DMS79 (cell line): ENCODE measurements at regions not wholly inside any gene's neighbourhood (a gene's known extent, or its start where the extent isn't known, plus 50 kb on each side); places are given as distances from the start of the nearest gene placed in this dataset.
"Not testable (repeated sequence)": the region's sequence is repeated elsewhere in the genome, so short reads cannot be mapped to it uniquely, and the experiment has no call there.

Experiments
- DNase-seq: peaks from one replicate; lab custom pipeline; 2025; lab: John Stamatoyannopoulos, UW

- no peak for DNase-seq
Observed at GRCh38 chr2:109719871-109720270, 74.2 kb upstream of the RGPD5 start.

DNA sequence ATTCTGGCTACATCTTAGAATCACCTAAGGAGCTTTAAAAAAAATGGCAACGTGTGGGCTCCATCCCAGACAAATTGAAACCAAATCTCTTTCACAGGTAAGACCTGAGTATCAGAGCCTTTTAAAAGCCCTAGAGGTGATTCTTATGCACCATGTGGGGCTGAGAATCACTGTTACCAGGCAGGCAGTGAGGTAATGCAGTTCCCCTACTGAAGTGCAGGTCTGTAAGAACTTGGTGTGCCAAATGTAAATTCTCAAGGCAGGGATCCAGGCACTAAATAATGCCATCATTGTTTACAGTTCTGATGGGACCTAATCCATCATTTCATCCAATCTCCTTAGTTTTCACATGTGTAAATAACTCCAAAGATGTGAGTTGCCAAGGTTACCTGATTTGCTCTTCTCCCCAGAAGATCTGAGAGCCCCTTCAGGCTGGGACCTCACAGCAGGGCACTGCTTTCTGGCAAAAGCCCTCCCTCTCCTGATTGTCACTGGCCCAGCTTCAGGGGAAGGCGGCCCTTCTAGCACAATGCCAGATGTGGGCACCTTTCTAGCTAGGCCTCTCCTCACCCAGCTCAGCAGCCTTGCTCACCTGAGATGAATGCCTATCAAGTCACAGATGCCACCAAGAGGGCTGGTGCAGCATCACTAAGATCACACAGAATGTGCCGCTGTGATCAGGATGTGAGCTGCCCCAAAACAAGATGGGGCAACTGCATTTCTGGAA is 73.6 kb upstream of the RGPD5 start:
- DNase-seq, result peak; percentile 49

GRCh38 chr2:109721135-109721534 is 73.0 kb upstream of the RGPD5 start:
- DNase-seq, result no peak

DNA sequence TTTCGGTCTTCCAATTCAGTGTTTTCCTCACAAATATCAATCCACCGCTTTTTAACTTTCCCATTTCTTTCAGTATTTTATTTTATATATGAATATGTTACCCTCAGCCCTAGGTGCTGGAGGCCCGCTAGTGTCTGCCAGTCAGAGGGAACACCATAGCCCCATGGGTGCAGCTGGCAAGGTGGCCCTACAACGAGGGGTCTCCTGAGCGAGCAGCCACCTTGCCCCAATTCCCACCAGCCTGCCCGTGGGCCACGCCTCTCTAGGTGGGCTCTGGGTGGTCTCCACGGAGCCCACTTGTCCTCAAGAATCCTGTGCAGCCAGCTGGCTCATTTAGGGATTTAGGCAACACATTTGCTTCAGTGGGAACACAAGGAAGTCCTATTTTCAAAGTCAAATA is 72.5 kb upstream of the RGPD5 start:
- DNase-seq, result no peak

DNA sequence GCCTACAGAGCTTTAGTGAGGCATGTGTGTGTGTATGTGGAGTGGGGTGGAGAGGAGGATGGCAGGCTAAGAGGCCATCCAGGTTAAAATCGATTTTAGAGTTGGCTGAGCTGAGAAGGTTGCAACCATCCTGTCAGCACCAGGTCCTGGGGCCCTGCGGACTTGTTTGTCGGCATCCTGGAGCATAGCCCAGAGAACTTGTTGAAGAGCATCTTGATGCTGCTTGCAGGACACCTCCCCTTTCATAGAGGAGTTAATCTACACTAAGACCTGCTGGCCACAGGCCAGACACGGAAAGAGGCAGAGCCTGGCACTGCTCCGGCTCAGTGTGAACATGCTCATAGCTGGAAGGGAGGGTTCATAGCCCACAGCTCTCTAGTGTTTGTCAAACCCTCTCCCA is 72.1 kb upstream of the RGPD5 start:
- DNase-seq, result peak; percentile 96

GRCh38 chr2:109722640-109723039 is 71.5 kb upstream of the RGPD5 start:
- DNase-seq, result not testable (repeated sequence)

GRCh38 chr2:109723153-109723552 is 71.0 kb upstream of the RGPD5 start:
- not testable (repeated sequence) for DNase-seq

- DNase-seq, result no peak
Observed at GRCh38 chr2:109724533-109725460, 69.3 kb upstream of the RGPD5 start.

DNA sequence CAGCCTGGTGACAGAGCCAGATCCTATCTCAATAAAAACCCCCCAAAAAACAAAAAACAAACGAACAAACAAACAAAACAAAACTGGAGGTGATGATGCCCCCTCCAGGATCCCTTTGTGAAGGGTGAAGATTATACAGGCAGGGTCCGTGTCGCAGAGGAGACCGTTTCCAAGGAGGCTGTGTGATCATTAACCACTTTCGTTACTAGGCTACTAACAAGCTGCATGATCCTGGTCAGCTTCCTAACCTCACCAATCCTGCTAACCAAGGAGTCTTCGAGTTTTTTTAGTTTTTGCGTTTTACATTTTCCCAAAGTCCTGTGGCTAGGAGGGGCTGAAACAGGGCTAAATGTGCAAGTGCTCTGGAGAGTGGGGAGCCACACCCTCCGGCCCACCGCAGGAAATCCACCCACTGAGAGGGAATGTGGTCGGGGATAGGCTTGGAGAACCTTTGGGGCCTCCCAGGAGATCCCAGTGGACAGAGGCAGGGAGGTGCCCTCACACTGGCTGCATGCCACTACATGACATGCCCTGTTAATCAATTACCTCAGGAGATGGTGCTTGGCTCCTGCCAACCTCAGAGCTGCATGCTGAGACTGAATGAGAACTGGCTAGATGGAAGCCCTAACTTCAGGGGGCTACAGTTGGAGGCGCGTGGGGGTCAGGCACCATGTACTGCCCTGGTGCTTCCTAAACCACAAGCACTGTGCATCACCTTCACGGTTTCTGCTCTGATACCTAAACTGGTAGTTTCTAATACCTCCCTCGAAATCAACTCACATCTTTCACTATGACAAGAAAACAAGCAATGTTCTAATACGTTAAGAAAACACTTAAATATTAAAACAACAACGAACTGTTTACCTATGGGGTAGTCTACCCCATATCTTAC is 67.5 kb upstream of the RGPD5 start:
- DNase-seq, result no peak

DNA sequence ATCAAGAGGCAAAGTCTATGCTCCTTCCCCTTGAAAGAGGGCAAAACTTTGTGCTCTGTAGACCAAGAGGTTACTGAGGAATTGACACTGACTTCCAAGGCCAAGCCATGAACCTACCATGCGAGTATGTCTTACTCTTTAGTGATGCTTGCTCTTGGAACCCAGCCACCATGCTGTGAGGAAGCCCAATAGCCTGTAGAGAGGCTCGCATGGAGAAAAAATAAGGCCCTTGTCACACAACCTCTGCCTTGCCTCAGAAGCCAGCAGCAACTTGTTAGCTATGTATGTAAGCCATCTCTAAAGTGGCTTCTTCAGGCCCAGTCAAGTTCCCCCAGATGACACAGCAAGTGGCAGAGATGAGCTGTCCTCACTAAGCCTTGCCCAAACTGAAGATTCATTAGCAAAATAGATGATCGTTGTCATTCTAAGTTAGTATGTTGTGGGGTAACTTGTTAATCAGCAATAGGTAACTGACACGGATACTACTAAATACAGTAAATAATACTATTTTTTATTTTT is 66.1 kb upstream of the RGPD5 start:
- no peak for DNase-seq

GRCh38 chr2:109733746-109734145 is 60.4 kb upstream of the RGPD5 start:
- not testable (repeated sequence) for DNase-seq

DNA sequence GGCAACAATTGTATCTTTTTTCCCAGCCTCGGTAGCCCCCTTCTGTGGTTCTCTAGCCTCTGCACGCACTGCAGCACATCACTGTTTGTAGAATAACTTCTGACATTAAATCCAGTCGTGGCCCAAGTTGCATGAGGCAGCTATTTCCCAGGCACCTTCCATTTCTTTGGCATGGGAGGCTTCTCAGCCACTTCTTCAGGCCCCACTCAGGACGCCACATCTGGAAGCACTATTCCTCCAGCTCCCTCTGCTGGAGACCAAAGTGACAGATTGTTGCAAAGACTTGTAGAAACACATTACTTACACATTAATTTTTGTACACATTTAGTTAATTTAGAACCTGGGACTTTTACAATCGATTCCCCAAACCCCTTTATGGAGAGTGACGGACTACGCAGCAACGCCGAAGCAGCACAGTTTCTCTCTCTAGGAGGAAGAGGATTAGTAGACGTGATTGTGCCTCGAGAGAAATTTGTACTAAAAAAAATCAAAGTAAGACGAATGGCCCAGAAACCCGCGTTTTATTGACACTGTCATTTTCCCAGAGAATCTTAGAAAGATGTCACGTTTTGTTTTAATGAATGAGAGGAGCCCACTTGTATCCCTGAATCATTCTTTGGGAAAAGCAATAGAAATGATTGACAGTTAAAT is 57.8 kb upstream of the RGPD5 start:
- no peak for DNase-seq
